GM21367 (cell line): ENCODE measurements at regions not wholly inside any gene's neighbourhood (a gene's known extent, or its start where the extent isn't known, plus 50 kb on each side); places are given as distances from the start of the nearest gene placed in this dataset.
A peak's percentile ranks its signal among the peaks of the same experiment; 100 is the strongest.
"Not testable (repeated sequence)": the region's sequence is repeated elsewhere in the genome, so short reads cannot be mapped to it uniquely, and the experiment has no call there.

Experiments
- ATAC-seq: cut with Tn5 transposase; IDR thresholded peaks from one replicate; pipeline ENCODE4 v1.9.1; 2021; ENCODE audit not compliant: unreplicated experiment

DNA sequence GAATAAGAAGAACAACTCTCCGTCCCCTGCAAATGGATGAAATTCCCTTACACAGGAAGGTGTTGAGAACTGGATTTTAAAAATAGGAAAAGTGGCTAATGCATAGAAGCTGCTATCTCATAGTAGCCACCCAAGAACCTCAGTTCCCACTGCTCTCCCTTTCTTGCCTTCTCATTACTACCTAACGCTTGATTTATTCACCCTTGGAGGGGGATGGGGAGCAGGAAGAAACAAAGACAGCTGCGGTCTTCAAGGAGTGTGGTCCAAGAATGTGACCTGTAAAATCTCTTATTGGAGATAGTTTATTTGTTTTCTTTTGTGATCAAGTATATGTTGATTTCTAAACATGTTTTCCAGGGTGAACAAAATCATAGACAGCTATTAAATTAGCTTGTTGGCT, 274.1 kb upstream of the CTNNB1 start:
- no peak for ATAC-seq

DNA sequence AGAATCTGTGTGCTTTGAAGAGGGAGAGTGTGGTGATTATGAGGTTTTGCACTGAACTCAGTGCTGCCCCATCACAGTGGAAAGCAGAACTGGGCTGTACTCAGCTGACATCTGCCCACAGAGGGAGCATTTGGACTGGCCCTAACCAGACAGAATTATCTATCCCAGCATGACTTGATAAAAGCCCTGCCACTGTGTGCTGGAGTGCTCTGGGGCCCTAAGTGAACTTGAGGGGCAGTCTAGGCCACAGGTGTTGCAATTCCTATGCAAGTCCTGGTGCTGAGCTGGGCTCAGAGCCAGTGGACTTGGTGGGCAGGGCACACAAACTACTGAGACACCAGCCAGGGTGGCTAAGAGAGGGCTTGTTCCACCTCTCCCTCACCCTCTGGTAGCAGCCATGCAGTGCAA, 269.2 kb upstream of the CTNNB1 start:
- no peak for ATAC-seq

DNA sequence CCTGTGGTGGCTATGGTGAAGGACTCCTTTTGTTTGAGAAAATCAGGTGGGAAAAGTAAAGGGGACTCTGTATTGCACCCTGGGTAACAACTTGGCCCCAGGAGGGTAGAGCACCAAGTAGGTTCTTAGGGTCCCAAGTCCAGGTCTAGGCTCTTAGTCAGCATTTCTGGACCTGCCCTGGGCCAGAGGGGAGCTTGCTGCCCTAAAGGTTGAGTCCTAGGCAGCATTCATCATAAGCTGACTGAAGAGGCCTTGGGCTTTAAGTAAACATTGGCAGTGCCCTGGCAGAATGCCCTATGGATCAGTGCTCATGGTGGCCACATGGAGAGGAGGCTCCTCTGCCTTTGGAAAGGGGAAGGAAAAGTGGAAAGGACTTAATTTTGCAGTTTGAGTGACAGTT, 268.5 kb upstream of the CTNNB1 start:
- no peak for ATAC-seq

DNA sequence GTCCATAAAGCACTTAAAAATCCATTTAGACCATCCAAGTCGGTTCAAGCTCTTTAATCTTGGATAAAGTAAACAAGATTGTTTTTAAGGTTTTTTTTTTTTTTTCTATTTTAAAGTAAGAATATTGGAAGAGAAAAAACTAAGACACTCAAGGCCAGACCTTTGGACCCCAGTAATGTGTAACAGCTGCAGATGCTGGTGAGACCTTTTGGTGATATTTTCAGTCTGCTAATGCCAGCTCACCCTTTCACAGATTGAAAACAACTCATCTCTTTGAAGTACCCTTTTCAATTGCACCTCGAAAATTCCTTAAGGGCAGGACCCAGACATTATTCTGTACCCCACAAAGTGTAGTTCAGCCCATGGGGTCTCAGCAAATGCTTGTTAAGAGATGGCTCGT, 260.7 kb upstream of the CTNNB1 start:
- ATAC-seq: no peak

DNA sequence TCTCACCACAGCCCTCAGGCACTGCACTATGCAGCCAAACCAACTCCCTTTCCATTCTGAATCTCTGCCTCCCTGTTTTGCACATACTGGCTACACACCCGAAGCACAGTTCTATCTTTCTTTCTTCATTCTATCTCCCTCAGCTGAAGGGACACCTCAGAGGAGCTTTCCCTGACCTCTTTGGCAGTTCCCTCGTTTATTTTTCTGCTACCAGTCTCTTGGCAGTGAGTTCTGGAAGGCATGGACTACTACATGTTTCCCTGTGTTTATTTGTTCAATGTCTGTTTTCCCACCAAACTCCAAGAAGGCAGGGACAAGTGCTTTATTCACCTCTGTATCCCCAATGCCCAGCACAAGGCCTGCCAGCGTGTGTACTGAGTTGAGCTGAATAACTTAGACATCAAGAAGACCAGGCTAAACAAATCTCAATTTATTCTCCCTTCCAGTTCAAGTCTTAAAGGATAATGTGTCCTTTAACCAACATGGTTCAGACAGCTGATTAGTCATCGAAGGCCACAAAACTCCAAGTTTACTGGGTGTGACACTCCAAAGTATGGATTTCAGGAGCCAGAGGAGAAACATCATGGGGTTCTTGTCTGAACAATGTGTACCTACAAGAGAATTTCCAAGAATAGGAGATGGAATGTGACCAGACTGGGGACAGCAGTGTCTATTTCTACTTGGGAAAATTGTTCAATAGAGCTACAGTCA, 260.1 kb upstream of the CTNNB1 start:
- no peak for ATAC-seq

GRCh38 chr3:40939741-40940130, 259.6 kb upstream of the CTNNB1 start:
- no peak for ATAC-seq

- ATAC-seq: no peak
These were observed 258.7 kb upstream of the CTNNB1 start for GRCh38 chr3:40940651-40941050.

DNA sequence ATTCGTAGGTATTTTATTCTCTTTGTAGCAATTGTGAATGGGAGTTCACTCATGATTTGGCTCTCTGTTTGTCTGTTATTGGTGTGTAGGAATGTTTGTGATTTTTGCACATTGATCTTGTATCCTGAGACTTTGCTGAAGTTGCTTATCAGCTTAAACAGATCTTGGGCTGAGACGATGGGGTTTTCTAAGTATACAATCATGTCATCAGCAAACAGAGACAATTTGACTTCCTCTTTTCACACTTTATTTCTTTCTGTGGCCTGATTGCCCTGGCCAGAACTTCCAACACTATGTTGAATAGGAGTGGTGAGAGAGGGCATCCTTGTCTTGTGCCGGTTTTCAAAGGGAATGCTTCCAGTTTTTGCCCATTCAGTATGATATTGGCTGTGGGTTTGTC, 252.3 kb upstream of the CTNNB1 start:
- not testable (repeated sequence) for ATAC-seq

GRCh38 chr3:40949347-40949746, 250.0 kb upstream of the CTNNB1 start:
- ATAC-seq: not testable (repeated sequence)

DNA sequence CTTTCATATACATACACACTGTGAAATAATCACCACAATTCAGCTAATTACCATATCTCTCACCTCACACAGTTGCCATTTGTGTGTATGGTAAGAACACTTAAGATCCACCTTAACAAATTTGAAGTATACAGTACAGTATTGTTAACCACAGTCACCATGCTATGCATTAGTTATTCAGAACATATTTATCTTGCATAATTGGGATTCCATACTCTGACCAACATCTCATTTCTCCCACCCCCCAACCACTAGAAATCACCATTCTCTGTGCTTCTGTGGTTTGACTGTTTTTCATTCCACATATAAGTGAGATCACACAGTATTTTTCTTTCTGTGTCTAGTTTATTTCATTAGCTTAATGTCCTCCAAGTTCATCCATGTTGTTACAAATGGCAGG, 247.7 kb upstream of the CTNNB1 start:
- ATAC-seq: no peak

GRCh38 chr3:40961104-40961857, 238.0 kb upstream of the CTNNB1 start:
- ATAC-seq: no peak

DNA sequence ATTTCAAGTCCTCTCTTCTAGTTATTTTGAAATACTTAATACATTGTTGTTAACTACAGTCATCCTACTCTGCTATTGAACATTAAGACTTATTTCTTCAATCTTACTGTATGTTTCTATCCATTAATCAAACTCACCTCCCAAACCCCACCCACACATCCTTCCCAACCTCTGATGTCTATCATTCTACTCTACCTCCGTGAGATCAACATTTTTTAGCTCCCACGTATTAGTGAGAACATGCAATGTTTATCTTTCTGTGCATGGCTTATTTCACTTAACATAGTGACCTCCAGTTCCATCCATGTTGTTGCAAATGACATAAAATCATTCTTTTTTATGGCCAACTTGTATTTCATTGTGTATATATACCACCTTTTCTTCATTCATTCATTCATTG, 236.6 kb upstream of the CTNNB1 start:
- ATAC-seq: no peak

DNA sequence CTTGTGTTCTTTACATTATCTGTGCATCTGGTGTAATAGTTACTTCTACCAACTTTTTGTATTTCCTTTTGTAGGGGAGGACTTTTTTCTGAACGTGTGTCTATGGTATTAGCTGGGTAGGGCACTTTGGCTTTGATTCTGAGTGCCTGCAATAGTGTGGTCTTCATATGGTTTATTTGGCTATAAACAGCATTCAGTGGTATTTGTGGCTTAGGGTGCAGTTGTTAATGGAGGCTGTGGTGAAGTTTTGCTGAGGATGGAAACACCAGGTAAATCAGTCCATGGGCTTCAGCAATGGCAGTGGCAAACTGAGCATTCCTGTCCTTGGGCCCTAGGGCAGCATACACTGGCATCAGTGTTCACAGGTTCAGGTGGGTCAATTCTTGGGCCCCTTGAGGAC, 230.6 kb upstream of the CTNNB1 start:
- ATAC-seq: no peak

DNA sequence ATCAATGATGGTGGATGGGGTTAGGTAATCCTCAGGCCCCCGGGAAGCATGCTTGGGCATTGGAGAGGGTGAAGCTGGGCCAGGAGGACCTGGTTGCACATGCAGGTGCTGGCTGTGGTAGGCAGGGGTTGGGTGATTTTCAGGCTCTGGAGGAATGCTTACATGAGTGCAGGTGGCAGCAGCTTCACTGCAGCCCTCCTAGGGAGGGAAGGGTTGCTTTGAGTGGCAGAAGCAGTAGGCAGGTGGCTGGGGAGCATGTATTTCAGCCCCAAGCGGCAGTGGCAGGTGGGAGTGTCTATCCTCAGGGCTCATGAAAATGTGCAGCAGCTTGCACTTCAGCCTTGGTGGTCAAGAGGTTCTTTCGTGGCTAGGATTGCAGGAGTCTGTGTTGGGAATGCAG, 230.0 kb upstream of the CTNNB1 start:
- ATAC-seq: no peak

- no peak for ATAC-seq
These were observed 229.4 kb upstream of the CTNNB1 start for GRCh38 chr3:40969756-40970466.

- ATAC-seq: peak; percentile 94
These were observed 227.8 kb upstream of the CTNNB1 start for GRCh38 chr3:40971191-40972168.

DNA sequence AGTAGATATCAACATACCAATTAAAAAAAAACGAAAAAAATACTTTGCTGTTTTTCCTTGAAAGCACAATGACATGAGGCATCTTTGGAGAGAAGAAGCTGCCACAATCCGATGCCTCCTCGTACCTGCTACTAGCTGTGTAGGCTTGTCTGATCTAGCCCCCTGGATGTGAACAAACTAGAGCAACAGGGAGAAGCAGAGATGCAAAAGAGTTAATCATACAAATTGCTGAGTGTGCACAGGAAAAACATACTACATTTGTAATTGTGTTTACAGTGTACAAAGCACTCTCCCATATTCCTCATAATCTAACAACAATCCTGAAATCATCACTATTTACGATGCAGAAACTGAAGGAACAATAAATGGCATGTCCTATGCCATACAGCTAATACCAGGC, 227.0 kb upstream of the CTNNB1 start:
- no peak for ATAC-seq

GRCh38 chr3:40973141-40973540, 226.2 kb upstream of the CTNNB1 start:
- no peak for ATAC-seq

DNA sequence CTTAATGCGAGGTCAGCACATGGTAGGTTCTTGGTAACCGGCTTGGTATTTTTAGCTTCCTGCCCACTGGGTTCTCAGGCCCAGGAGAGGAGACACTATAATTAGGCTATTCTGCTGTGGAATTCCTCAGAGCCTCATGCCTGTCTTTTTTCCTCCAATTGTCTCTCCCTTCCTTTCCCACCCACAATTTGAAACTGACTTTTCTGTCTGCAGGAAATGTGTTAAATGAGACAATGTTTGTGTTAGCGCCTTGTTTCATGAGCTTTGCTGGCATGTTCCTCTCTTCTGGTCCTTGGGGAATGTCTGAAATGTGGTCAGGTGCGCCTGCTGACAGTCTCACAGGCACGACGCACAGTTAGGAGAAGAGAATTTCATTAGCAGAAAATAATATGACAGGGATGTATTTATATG, 223.6 kb upstream of the CTNNB1 start:
- no peak for ATAC-seq

DNA sequence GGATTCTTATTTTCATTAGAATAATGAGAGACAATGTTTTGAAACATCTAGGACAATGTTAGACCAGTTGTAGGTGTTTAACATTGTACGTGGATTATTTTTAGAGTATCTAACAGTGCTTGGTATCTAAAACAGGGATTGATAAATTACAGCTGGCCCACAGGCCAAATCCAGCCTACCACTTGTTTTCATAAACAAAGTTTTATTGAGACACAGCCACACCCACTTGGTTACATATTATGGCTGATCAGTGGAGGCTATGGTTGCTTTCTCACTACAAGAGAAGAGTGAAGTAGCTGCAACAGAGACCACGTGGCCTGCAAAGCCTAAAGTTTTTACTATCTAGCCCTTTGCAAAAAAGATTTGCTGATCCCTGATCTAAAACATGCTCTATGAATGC, 223.1 kb upstream of the CTNNB1 start:
- ATAC-seq: no peak

GRCh38 chr3:40978442-40978841, 220.9 kb upstream of the CTNNB1 start:
- ATAC-seq: no peak
